ENCODE measurements at regions not wholly inside any gene's neighbourhood (a gene's known extent, or its start where the extent isn't known, plus 50 kb on each side); places are given as distances from the start of the nearest gene placed in this dataset.

- no peak overlapping the region for H3K9ac ChIP-seq (ENCODE audit: low read depth in 1 of 2, low read length in 2 of 2)
Measured at GRCh38 chr2:153311432-153311831, 167.1 kb downstream of the RPRM start.

More at GRCh38 chr2:153311432-153311831, 167.1 kb downstream of the RPRM start:
- TF ChIP-seq NR2F2 (IDR thresholded peaks at IDR 0.05) (no peak), HNF4A (conservative IDR thresholded peaks at IDR 0.05) (no peak), CTCF (IDR thresholded peaks at IDR 0.05; ENCODE audit: low read depth, low read length, missing input control) (no peak), RAD21 (IDR thresholded peaks at IDR 0.05) (no peak), YY1 (IDR thresholded peaks at IDR 0.05) (no peak), FOXA2 (IDR thresholded peaks at IDR 0.05) (no peak), FOXA1 (IDR thresholded peaks at IDR 0.05) (no peak), GABPA (IDR thresholded peaks at IDR 0.05 in 1 of 2, conservative IDR thresholded peaks at IDR 0.05 in 1 of 2) (no peak), SP1 (IDR thresholded peaks at IDR 0.05) (no peak), REST (IDR thresholded peaks at IDR 0.05) (no peak), TAF1 (conservative IDR thresholded peaks at IDR 0.05) (no peak), RXRA (IDR thresholded peaks at IDR 0.05) (no peak), MAX (IDR thresholded peaks at IDR 0.05) (no peak), JUND (IDR thresholded peaks at IDR 0.05) (no peak), EGR1 (IDR thresholded peaks at IDR 0.05; ENCODE audit: low read depth in 2 of 2) (no peak), HNF4G (IDR thresholded peaks at IDR 0.05) (no peak)
- TF ChIP-seq, protein P1, sequence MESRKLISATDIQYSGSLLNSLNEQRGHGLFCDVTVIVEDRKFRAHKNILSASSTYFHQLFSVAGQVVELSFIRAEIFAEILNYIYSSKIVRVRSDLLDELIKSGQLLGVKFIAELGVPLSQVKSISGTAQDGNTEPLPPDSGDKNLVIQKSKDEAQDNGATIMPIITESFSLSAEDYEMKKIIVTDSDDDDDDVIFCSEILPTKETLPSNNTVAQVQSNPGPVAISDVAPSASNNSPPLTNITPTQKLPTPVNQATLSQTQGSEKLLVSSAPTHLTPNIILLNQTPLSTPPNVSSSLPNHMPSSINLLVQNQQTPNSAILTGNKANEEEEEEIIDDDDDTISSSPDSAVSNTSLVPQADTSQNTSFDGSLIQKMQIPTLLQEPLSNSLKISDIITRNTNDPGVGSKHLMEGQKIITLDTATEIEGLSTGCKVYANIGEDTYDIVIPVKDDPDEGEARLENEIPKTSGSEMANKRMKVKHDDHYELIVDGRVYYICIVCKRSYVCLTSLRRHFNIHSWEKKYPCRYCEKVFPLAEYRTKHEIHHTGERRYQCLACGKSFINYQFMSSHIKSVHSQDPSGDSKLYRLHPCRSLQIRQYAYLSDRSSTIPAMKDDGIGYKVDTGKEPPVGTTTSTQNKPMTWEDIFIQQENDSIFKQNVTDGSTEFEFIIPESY (IDR thresholded peaks at IDR 0.05): no peak
- TF ChIP-seq, protein P2, sequence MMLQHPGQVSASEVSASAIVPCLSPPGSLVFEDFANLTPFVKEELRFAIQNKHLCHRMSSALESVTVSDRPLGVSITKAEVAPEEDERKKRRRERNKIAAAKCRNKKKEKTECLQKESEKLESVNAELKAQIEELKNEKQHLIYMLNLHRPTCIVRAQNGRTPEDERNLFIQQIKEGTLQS (IDR thresholded peaks at IDR 0.05): no peak
- Histone ChIP-seq H3K36me3 (ENCODE audit: control insufficient read depth in 4 of 4, insufficient read depth in 3 of 4, low read depth in 1 of 4, low read length in 3 of 4) (no peaks in the 10 kb centered on the region), H3K27ac (ENCODE audit: low read depth in 1 of 2, low read length in 2 of 2) (no peak overlapping the region), H3K4me1 (ENCODE audit: control insufficient read depth in 4 of 4, insufficient read depth in 4 of 4, low read length in 3 of 4) (no peaks in the 10 kb centered on the region), H3K4me3 (ENCODE audit: low read depth in 1 of 3, low read length in 3 of 3) (no peak overlapping the region), H3K27me3 (ENCODE audit: control insufficient read depth in 4 of 4, insufficient read depth in 4 of 4, low read length in 3 of 4) (no peaks in the 10 kb centered on the region), H3K9me3 (ENCODE audit: control insufficient read depth in 4 of 4, low read length in 3 of 4) (no peaks in the 10 kb centered on the region)
- WGBS: 41% methylated on average over 8 of the region's 8 CpGs
- no peak for DNase-seq (ENCODE audit: low spot score)

Data from liver (tissue), 8 donors.